Keratinocyte (primary cell): ENCODE measurements at regions not wholly inside any gene's neighbourhood (a gene's known extent, or its start where the extent isn't known, plus 50 kb on each side); places are given as distances from the start of the nearest gene placed in this dataset.

Experiments
- CTCF ChIP-seq, 3 experiments: IDR thresholded peaks in 1 of 3; conservative IDR thresholded peaks in 1 of 3; optimal IDR thresholded peaks in 1 of 3; 2 replicates in 2 of 3; 3 replicates in 1 of 3; pipeline versions ENCODE3 to v1.5.1; 2011; ENCODE audit warnings: low read length in 3 of 3, mild to moderate bottlenecking in 3 of 3, moderate library complexity in 2 of 3, control low read depth in 1 of 3, inconsistent platforms in 1 of 3; ENCODE audit not compliant: insufficient read depth in 2 of 3; ENCODE audit errors: extremely low read depth in 1 of 3
- EZH2 ChIP-seq: IDR thresholded peaks from one replicate; pipeline ENCODE4 v1.6.1; 2012; ENCODE audit warnings: inconsistent platforms, mild to moderate bottlenecking, low read length, moderate library complexity

- TF ChIP-seq CTCF (optimal IDR thresholded peaks at IDR 0.05 in 1 of 3, IDR thresholded peaks at IDR 0.05 in 1 of 3, conservative IDR thresholded peaks at IDR 0.05 in 1 of 3; ENCODE audit: extremely low read depth in 1 of 3, insufficient read depth in 2 of 3, low read length in 3 of 3) (no peak), EZH2 (no peak)
These were observed 351.1 kb upstream of the DEPDC1 start for GRCh38 chr1:68848017-68848416.
